Body of pancreas (tissue), 4 donors: ENCODE measurements at regions not wholly inside any gene's neighbourhood (a gene's known extent, or its start where the extent isn't known, plus 50 kb on each side); places are given as distances from the start of the nearest gene placed in this dataset.
A peak's percentile ranks its signal among the peaks of the same experiment; 100 is the strongest.

ENCODE experiments used
- ATAC-seq: fragments of 150-250 bp; one replicate; pipeline ENCODE4 v1.9.1; 2016
- DNase-seq, 4 donors: peaks; one replicate each; pipeline ENCODE4 v3.0.0-alpha.2; 2019
- H3K27ac ChIP-seq, 4 donors: fragments of 200-600 bp; sonication (generic); 1 replicate in 3 of 4; 2 replicates in 1 of 4; pipeline versions ENCODE4 v1.5.1 to v1.6.1; 2016 to 2019; ENCODE audit warnings: mild to moderate bottlenecking in 1 of 4, mixed read lengths in 1 of 4, moderate library complexity in 1 of 4
- H3K27me3 ChIP-seq, 2 donors: fragments of 200-600 bp; sonication (generic); one replicate each; pipeline ENCODE4 v1.6.0; 2016; ENCODE audit warnings: mild to moderate bottlenecking in 1 of 2
- H3K36me3 ChIP-seq, 2 donors: fragments of 200-600 bp; sonication (generic); replicated peaks in 1 of 2; 2 replicates each; pipeline ENCODE4 v1.5.1; 2016; ENCODE audit warnings: low read depth in 2 of 2; ENCODE audit not compliant: insufficient read depth in 1 of 2
- H3K4me1 ChIP-seq: fragments of 200-600 bp; sonication (generic); one replicate; pipeline ENCODE4 v1.6.0; 2016
- H3K4me3 ChIP-seq, 2 donors: fragments of 200-600 bp; sonication (generic); 1 replicate in 1 of 2; 2 replicates in 1 of 2; pipeline ENCODE4 v1.5.1; 2016 to 2019
- H3K9me3 ChIP-seq, 3 donors: fragments of 200-600 bp; sonication (generic); 1 replicate in 2 of 3; 2 replicates in 1 of 3; pipeline ENCODE4 v1.5.1; 2016
- CTCF ChIP-seq, 7 experiments: fragments of 450-650 bp in 4 of 7; fragments of 200-600 bp in 3 of 7; sonication (generic) in 3 of 7; IDR thresholded peaks; one replicate each; pipeline ENCODE4 v1.5.1; 2016 to 2019; ENCODE audit warnings: antibody characterized with exemption in 7 of 7
- POLR2A ChIP-seq, 3 donors: fragments of 450-650 bp; IDR thresholded peaks; one replicate each; pipeline ENCODE4 v1.6.1; 2016; ENCODE audit warnings: antibody characterized with exemption in 3 of 3, mild to moderate bottlenecking in 2 of 3
- WGBS, 2 donors: methylation state at CpG; one replicate each; pipeline ENCODE4 v1.1.5; 2017; 5-methylcytosine and 5-hydroxymethylcytosine counted together
- intact Hi-C: fragments of 100-400 bp; cut with DNase I; formaldehyde crosslinking; loops from one replicate; pipeline ENCODE4 v1.15.1; 2023

GRCh38 chr3:41064526-41064925 lies 134.8 kb upstream of the CTNNB1 start:
- no peaks in the 10 kb centered on the region for H3K36me3 ChIP-seq
- ATAC-seq (no peak), DNase-seq (no peak)
- H3K4me3 ChIP-seq = no peak overlapping the region
- intact Hi-C loops = no loop called here
- no peaks in the 10 kb centered on the region for H3K27me3 ChIP-seq
- H3K4me1 ChIP-seq = no peaks in the 10 kb centered on the region
- TF ChIP-seq CTCF (IDR thresholded peaks at IDR 0.05) (no peak), POLR2A (IDR thresholded peaks at IDR 0.05) (no peak)
- 64 to 72% methylated on average over 2 of the region's 2 CpGs for WGBS, 2 donors
- H3K27ac ChIP-seq = no peak overlapping the region
- H3K9me3 ChIP-seq = no peaks in the 10 kb centered on the region

- Histone ChIP-seq H3K27ac (no peak overlapping the region), H3K27me3 (no peaks in the 10 kb centered on the region), H3K4me3 (no peak overlapping the region), H3K36me3 (no peaks in the 10 kb centered on the region), H3K4me1 (no peaks in the 10 kb centered on the region), H3K9me3 (no peaks in the 10 kb centered on the region)
- ATAC-seq = no peak
- WGBS, 2 donors = 88 to 93% methylated on average over 2 of the region's 2 CpGs
- intact Hi-C loops = no loop called here
- no peak for DNase-seq
- no peak for TF ChIP-seq POLR2A (IDR thresholded peaks at IDR 0.05)
- TF ChIP-seq CTCF (IDR thresholded peaks at IDR 0.05) = no peak
Measured at GRCh38 chr3:41065340-41065739, 134.0 kb upstream of the CTNNB1 start.

GRCh38 chr3:41073190-41073589 lies 126.1 kb upstream of the CTNNB1 start:
- WGBS, 2 donors = 85% methylated on average over 5 of the region's 5 CpGs
- DNase-seq = no peak
- no peaks in the 10 kb centered on the region for H3K27me3 ChIP-seq
- ATAC-seq = no peak
- no peak for TF ChIP-seq POLR2A (IDR thresholded peaks at IDR 0.05)
- intact Hi-C loops = no loop called here
- no peak overlapping the region for H3K4me3 ChIP-seq
- H3K9me3 ChIP-seq = no peaks in the 10 kb centered on the region
- H3K4me1 ChIP-seq = no peaks in the 10 kb centered on the region
- H3K27ac ChIP-seq = no peak overlapping the region
- H3K36me3 ChIP-seq = no peaks in the 10 kb centered on the region

GRCh38 chr3:41075975-41076374 lies 123.3 kb upstream of the CTNNB1 start:
- peak in 2 of 4 donors; percentile 10 to 22 for DNase-seq

GRCh38 chr3:41076399-41076798 lies 122.9 kb upstream of the CTNNB1 start:
- intact Hi-C loops = no loop called here
- no peak overlapping the region for H3K27ac ChIP-seq
- no peaks in the 10 kb centered on the region for H3K9me3 ChIP-seq
- no peaks in the 10 kb centered on the region for H3K36me3 ChIP-seq
- H3K4me3 ChIP-seq = no peak overlapping the region
- DNase-seq (no peak), ATAC-seq (no peak)
- no peak for TF ChIP-seq CTCF (IDR thresholded peaks at IDR 0.05)
- no peak for TF ChIP-seq POLR2A (IDR thresholded peaks at IDR 0.05)
- no peaks in the 10 kb centered on the region for H3K27me3 ChIP-seq
- no peaks in the 10 kb centered on the region for H3K4me1 ChIP-seq

More at GRCh38 chr3:41075975-41076374, 123.3 kb upstream of the CTNNB1 start:
- intact Hi-C loops = no loop called here
- no peak overlapping the region for H3K4me3 ChIP-seq
- no peaks in the 10 kb centered on the region for H3K4me1 ChIP-seq
- WGBS, 2 donors = 54 to 61% methylated on average over 7 of the region's 7 CpGs
- no peaks in the 10 kb centered on the region for H3K9me3 ChIP-seq
- H3K27ac ChIP-seq = no peak overlapping the region
- H3K36me3 ChIP-seq = no peaks in the 10 kb centered on the region
- peak; percentile 45 for ATAC-seq
- no peaks in the 10 kb centered on the region for H3K27me3 ChIP-seq
- TF ChIP-seq POLR2A (IDR thresholded peaks at IDR 0.05) (no peak), CTCF (IDR thresholded peaks at IDR 0.05) (no peak)
